Loucy (cell line): ENCODE measurements at regions not wholly inside any gene's neighbourhood (a gene's known extent, or its start where the extent isn't known, plus 50 kb on each side); places are given as distances from the start of the nearest gene placed in this dataset.

Experiments
- EZH2phosphoT487 ChIP-seq: fragments of 200-600 bp; IDR thresholded peaks from 2 replicates; pipeline ENCODE4 v1.6.1; 2018; ENCODE audit warnings: antibody characterized with exemption, mild to moderate bottlenecking, moderate library complexity, borderline replicate concordance
- TF ChIP-seq, protein P1 (sequence below): fragments of 200-600 bp; sonication (generic); conservative IDR thresholded peaks from 2 replicates; pipeline ENCODE4 v1.5.1; 2014; ENCODE audit warnings: mild to moderate bottlenecking, antibody characterized with exemption, low read length

DNA sequence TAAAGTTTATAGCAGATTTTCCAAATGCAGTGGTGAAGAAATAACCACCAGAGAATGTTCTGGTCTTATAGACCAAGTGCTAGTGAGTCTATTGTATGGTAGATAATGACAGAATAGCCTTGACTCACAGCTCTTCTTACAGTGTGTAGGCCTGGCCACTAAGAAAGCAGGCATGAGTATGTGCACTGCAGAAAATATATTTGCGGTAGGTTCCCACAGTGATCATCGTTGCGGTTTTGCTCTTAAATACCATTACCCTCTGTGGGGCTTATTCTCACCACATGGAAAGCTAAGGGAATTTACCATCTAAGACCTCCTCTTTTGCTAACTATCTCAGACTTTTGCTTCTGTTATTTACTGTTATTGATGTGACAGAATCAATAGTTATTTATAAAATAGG is 212.3 kb upstream of the SYNDIG1 start:
- TF ChIP-seq, protein P1, sequence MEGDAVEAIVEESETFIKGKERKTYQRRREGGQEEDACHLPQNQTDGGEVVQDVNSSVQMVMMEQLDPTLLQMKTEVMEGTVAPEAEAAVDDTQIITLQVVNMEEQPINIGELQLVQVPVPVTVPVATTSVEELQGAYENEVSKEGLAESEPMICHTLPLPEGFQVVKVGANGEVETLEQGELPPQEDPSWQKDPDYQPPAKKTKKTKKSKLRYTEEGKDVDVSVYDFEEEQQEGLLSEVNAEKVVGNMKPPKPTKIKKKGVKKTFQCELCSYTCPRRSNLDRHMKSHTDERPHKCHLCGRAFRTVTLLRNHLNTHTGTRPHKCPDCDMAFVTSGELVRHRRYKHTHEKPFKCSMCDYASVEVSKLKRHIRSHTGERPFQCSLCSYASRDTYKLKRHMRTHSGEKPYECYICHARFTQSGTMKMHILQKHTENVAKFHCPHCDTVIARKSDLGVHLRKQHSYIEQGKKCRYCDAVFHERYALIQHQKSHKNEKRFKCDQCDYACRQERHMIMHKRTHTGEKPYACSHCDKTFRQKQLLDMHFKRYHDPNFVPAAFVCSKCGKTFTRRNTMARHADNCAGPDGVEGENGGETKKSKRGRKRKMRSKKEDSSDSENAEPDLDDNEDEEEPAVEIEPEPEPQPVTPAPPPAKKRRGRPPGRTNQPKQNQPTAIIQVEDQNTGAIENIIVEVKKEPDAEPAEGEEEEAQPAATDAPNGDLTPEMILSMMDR: no peak
- no peak for TF ChIP-seq EZH2phosphoT487
